D721Med (cell line): ENCODE measurements at regions not wholly inside any gene's neighbourhood (a gene's known extent, or its start where the extent isn't known, plus 50 kb on each side); places are given as distances from the start of the nearest gene placed in this dataset.

Experiments
- DNase-seq: peaks from one replicate; pipeline ENCODE4 v3.0.0; 2011; ENCODE audit warnings: low spot score; ENCODE audit not compliant: insufficient read length
- FAIRE-seq: peaks from 2 replicates; lab custom pipeline; 2011; peaks lifted over from hg19 to GRCh38; lab: Jason Lieb, UNC
- CTCF ChIP-seq: IDR thresholded peaks from 2 replicates; pipeline ENCODE4 v1.5.1; 2012; ENCODE audit warnings: mild to moderate bottlenecking, control low read depth; ENCODE audit not compliant: insufficient read depth; ENCODE audit errors: missing control alignments

- FAIRE-seq (no peak), DNase-seq (no peak)
- TF ChIP-seq CTCF, result no peak
Observed at GRCh38 chr13:31947506-31947905, 84.1 kb upstream of the FRY start.

- DNase-seq (no peak), FAIRE-seq (no peak)
- no peak for TF ChIP-seq CTCF
Observed at GRCh38 chr13:31949486-31949885, 82.1 kb upstream of the FRY start.

- TF ChIP-seq CTCF, result no peak
- DNase-seq (no peak), FAIRE-seq (no peak)
Observed at GRCh38 chr13:31950111-31950815, 81.3 kb upstream of the FRY start.

GRCh38 chr13:31951215-31951678, 80.3 kb upstream of the FRY start:
- no peak for TF ChIP-seq CTCF
- FAIRE-seq (no peak), DNase-seq (no peak)

- no peak for FAIRE-seq
- DNase-seq, result no peak
- TF ChIP-seq CTCF, result no peak
Observed at GRCh38 chr13:31952641-31953380, 78.8 kb upstream of the FRY start.

- TF ChIP-seq CTCF, result no peak
- no peak for DNase-seq
- no peak for FAIRE-seq
Observed at GRCh38 chr13:31955101-31955500, 76.5 kb upstream of the FRY start.

GRCh38 chr13:31955741-31956140, 75.8 kb upstream of the FRY start:
- DNase-seq, result no peak
- no peak for FAIRE-seq

More at GRCh38 chr13:31955741-31956140, 75.8 kb upstream of the FRY start:
- no peak for TF ChIP-seq CTCF
